ENCODE measurements at regions not wholly inside any gene's neighbourhood (a gene's known extent, or its start where the extent isn't known, plus 50 kb on each side); places are given as distances from the start of the nearest gene placed in this dataset.

DNA sequence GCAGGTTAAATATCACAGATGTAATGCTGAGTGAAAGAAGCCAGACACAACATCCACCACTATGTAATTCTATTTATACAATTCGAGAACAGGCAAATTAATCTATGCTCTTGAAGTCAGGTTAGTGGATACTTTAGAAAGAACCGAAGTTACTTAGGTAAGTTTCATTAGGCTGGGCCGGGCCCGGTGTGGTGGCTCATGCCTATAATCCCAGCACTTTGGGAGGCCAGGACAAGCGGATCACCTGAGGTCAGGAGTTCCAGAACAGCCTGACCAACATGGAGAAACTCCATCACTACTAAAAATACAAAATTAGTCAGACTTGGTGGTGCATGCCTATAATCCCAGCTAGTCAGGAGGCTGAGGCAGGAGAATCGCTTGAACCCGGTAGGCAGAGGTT, 1105.7 kb downstream of the NSUN3 start:
- CTCF ChIA-PET, result no interaction called here
- DNase-seq (ENCODE audit: low spot score) (no peak), ATAC-seq (no peak)
- no peaks in the 10 kb centered on the region for H3K27me3 Mint-ChIP-seq (ENCODE audit: low read depth)
- no peak overlapping the region for H3K4me3 Mint-ChIP-seq
- peaks cover 6% of the 10 kb centered on the region; the same call in 1 of the 2 replicates for H3K36me3 Mint-ChIP-seq
- H3K27ac Mint-ChIP-seq, result no peak overlapping the region
- TF ChIP-seq, protein P1, sequence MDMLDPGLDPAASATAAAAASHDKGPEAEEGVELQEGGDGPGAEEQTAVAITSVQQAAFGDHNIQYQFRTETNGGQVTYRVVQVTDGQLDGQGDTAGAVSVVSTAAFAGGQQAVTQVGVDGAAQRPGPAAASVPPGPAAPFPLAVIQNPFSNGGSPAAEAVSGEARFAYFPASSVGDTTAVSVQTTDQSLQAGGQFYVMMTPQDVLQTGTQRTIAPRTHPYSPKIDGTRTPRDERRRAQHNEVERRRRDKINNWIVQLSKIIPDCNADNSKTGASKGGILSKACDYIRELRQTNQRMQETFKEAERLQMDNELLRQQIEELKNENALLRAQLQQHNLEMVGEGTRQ (CRISPR knock-in tag; IDR thresholded peaks at IDR 0.05), result no peak
- no peak for TF ChIP-seq NR2C2 (CRISPR knock-in tag; IDR thresholded peaks at IDR 0.05)
- no peak for TF ChIP-seq ZNF121 (CRISPR knock-in tag; IDR thresholded peaks at IDR 0.05)
- TF ChIP-seq, protein P2, sequence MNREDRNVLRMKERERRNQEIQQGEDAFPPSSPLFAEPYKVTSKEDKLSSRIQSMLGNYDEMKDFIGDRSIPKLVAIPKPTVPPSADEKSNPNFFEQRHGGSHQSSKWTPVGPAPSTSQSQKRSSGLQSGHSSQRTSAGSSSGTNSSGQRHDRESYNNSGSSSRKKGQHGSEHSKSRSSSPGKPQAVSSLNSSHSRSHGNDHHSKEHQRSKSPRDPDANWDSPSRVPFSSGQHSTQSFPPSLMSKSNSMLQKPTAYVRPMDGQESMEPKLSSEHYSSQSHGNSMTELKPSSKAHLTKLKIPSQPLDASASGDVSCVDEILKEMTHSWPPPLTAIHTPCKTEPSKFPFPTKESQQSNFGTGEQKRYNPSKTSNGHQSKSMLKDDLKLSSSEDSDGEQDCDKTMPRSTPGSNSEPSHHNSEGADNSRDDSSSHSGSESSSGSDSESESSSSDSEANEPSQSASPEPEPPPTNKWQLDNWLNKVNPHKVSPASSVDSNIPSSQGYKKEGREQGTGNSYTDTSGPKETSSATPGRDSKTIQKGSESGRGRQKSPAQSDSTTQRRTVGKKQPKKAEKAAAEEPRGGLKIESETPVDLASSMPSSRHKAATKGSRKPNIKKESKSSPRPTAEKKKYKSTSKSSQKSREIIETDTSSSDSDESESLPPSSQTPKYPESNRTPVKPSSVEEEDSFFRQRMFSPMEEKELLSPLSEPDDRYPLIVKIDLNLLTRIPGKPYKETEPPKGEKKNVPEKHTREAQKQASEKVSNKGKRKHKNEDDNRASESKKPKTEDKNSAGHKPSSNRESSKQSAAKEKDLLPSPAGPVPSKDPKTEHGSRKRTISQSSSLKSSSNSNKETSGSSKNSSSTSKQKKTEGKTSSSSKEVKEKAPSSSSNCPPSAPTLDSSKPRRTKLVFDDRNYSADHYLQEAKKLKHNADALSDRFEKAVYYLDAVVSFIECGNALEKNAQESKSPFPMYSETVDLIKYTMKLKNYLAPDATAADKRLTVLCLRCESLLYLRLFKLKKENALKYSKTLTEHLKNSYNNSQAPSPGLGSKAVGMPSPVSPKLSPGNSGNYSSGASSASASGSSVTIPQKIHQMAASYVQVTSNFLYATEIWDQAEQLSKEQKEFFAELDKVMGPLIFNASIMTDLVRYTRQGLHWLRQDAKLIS (CRISPR knock-in tag; IDR thresholded peaks at IDR 0.05; ENCODE audit: borderline replicate concordance), result no peak
- no peak for TF ChIP-seq OVOL2 (CRISPR knock-in tag; IDR thresholded peaks at IDR 0.05; ENCODE audit: borderline replicate concordance)
- TF ChIP-seq FOXK1 (CRISPR knock-in tag; IDR thresholded peaks at IDR 0.05), result no peak
- no peak for TF ChIP-seq ZNF232 (CRISPR knock-in tag; IDR thresholded peaks at IDR 0.05)
- TF ChIP-seq, protein P3, sequence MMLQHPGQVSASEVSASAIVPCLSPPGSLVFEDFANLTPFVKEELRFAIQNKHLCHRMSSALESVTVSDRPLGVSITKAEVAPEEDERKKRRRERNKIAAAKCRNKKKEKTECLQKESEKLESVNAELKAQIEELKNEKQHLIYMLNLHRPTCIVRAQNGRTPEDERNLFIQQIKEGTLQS (CRISPR knock-in tag; conservative IDR thresholded peaks at IDR 0.05), result no peak
- TF ChIP-seq, protein P4, sequence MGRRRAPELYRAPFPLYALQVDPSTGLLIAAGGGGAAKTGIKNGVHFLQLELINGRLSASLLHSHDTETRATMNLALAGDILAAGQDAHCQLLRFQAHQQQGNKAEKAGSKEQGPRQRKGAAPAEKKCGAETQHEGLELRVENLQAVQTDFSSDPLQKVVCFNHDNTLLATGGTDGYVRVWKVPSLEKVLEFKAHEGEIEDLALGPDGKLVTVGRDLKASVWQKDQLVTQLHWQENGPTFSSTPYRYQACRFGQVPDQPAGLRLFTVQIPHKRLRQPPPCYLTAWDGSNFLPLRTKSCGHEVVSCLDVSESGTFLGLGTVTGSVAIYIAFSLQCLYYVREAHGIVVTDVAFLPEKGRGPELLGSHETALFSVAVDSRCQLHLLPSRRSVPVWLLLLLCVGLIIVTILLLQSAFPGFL (CRISPR knock-in tag; IDR thresholded peaks at IDR 0.05; ENCODE audit: borderline replicate concordance), result no peak
- TF ChIP-seq GABPB1 (CRISPR knock-in tag; IDR thresholded peaks at IDR 0.05), result no peak
- no peak for TF ChIP-seq RELA (CRISPR knock-in tag; IDR thresholded peaks at IDR 0.05; ENCODE audit: borderline replicate concordance)
- no peak for TF ChIP-seq JAZF1 (CRISPR knock-in tag; IDR thresholded peaks at IDR 0.05)
- TF ChIP-seq, protein P5, sequence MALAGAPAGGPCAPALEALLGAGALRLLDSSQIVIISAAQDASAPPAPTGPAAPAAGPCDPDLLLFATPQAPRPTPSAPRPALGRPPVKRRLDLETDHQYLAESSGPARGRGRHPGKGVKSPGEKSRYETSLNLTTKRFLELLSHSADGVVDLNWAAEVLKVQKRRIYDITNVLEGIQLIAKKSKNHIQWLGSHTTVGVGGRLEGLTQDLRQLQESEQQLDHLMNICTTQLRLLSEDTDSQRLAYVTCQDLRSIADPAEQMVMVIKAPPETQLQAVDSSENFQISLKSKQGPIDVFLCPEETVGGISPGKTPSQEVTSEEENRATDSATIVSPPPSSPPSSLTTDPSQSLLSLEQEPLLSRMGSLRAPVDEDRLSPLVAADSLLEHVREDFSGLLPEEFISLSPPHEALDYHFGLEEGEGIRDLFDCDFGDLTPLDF (CRISPR knock-in tag; IDR thresholded peaks at IDR 0.05), result no peak
- TF ChIP-seq, protein P6, sequence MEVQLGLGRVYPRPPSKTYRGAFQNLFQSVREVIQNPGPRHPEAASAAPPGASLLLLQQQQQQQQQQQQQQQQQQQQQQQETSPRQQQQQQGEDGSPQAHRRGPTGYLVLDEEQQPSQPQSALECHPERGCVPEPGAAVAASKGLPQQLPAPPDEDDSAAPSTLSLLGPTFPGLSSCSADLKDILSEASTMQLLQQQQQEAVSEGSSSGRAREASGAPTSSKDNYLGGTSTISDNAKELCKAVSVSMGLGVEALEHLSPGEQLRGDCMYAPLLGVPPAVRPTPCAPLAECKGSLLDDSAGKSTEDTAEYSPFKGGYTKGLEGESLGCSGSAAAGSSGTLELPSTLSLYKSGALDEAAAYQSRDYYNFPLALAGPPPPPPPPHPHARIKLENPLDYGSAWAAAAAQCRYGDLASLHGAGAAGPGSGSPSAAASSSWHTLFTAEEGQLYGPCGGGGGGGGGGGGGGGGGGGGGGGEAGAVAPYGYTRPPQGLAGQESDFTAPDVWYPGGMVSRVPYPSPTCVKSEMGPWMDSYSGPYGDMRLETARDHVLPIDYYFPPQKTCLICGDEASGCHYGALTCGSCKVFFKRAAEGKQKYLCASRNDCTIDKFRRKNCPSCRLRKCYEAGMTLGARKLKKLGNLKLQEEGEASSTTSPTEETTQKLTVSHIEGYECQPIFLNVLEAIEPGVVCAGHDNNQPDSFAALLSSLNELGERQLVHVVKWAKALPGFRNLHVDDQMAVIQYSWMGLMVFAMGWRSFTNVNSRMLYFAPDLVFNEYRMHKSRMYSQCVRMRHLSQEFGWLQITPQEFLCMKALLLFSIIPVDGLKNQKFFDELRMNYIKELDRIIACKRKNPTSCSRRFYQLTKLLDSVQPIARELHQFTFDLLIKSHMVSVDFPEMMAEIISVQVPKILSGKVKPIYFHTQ (CRISPR knock-in tag; IDR thresholded peaks at IDR 0.05), result no peak
- TF ChIP-seq TP53 (CRISPR knock-in tag; IDR thresholded peaks at IDR 0.05), result no peak
- TF ChIP-seq, protein P7, sequence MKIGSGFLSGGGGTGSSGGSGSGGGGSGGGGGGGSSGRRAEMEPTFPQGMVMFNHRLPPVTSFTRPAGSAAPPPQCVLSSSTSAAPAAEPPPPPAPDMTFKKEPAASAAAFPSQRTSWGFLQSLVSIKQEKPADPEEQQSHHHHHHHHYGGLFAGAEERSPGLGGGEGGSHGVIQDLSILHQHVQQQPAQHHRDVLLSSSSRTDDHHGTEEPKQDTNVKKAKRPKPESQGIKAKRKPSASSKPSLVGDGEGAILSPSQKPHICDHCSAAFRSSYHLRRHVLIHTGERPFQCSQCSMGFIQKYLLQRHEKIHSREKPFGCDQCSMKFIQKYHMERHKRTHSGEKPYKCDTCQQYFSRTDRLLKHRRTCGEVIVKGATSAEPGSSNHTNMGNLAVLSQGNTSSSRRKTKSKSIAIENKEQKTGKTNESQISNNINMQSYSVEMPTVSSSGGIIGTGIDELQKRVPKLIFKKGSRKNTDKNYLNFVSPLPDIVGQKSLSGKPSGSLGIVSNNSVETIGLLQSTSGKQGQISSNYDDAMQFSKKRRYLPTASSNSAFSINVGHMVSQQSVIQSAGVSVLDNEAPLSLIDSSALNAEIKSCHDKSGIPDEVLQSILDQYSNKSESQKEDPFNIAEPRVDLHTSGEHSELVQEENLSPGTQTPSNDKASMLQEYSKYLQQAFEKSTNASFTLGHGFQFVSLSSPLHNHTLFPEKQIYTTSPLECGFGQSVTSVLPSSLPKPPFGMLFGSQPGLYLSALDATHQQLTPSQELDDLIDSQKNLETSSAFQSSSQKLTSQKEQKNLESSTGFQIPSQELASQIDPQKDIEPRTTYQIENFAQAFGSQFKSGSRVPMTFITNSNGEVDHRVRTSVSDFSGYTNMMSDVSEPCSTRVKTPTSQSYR (CRISPR knock-in tag; IDR thresholded peaks at IDR 0.05), result no peak
- H3K4me1 Mint-ChIP-seq, result 0 out of 2 replicates have a peak, but pooled peaks cover 7% of the 10 kb centered on the region
- peaks cover 7% of the 10 kb centered on the region for H3K9me3 Mint-ChIP-seq
- POLR2A ChIA-PET, result no interaction called here

All from WTC11 (cell line).